CD4-positive, CD25-positive, alpha-beta regulatory T cell (primary cell): ENCODE measurements at regions not wholly inside any gene's neighbourhood (a gene's known extent, or its start where the extent isn't known, plus 50 kb on each side); places are given as distances from the start of the nearest gene placed in this dataset.

Experiments
- ATAC-seq, 2 donors: fragments of 150-1000 bp; cut with Tn5 transposase; one replicate each; pipeline ENCODE4 v1.10.0; 2021; ENCODE audit warnings: low read depth in 2 of 2, moderate number of reproducible peaks in 2 of 2, moderate library complexity in 1 of 2
- DNase-seq, 3 donors: peaks; one replicate each; pipeline versions ENCODE4 v3.0.0 to v3.0.0-alpha.2; 2012 to 2022; ENCODE audit warnings: mixed read lengths in 1 of 3
- H3K27ac ChIP-seq: one replicate; pipeline ENCODE4 v1.7.0; 2013; ENCODE audit warnings: mild to moderate bottlenecking, low read length; ENCODE audit not compliant: insufficient read depth, poor library complexity, severe bottlenecking
- H3K27me3 ChIP-seq: one replicate; pipeline ENCODE4 v1.7.0; 2013; ENCODE audit warnings: low read length; ENCODE audit not compliant: control insufficient read depth, insufficient read depth
- H3K36me3 ChIP-seq: one replicate; pipeline ENCODE4 v1.7.0; 2013; ENCODE audit warnings: mild to moderate bottlenecking, low read length, moderate library complexity; ENCODE audit not compliant: control insufficient read depth, insufficient read depth
- H3K4me1 ChIP-seq: 2 replicates; pipeline ENCODE4 v1.7.0; 2013; ENCODE audit warnings: mild to moderate bottlenecking, low read length; ENCODE audit not compliant: insufficient read depth, control insufficient read depth, poor library complexity, severe bottlenecking
- H3K4me3 ChIP-seq: one replicate; pipeline ENCODE4 v1.7.0; 2013; ENCODE audit warnings: low read depth, mild to moderate bottlenecking, low read length, moderate library complexity
- H3K9me3 ChIP-seq, 2 experiments: 1 replicate in 1 of 2; 2 replicates in 1 of 2; pipeline ENCODE4 v1.7.0; 2013; ENCODE audit warnings: low read length in 2 of 2, mild to moderate bottlenecking in 1 of 2, moderate library complexity in 1 of 2; ENCODE audit not compliant: control insufficient read depth in 2 of 2
- H3K27ac Mint-ChIP-seq, 3 donors: one replicate each; pipeline ENCODE4 v1.8.0; 2020 to 2022; ENCODE audit warnings: mild to moderate bottlenecking in 3 of 3, mixed read lengths in 3 of 3, moderate library complexity in 2 of 3
- H3K27me3 Mint-ChIP-seq: one replicate; pipeline ENCODE4 v1.8.0; 2022; ENCODE audit warnings: mild to moderate bottlenecking, mixed read lengths
- H3K36me3 Mint-ChIP-seq: one replicate; pipeline ENCODE4 v1.8.0; 2020; ENCODE audit warnings: mixed read lengths
- H3K4me1 Mint-ChIP-seq, 4 donors: one replicate each; pipeline ENCODE4 v1.8.0; 2020 to 2022; ENCODE audit warnings: mixed read lengths in 4 of 4, mild to moderate bottlenecking in 1 of 4
- H3K4me3 Mint-ChIP-seq, 4 donors: one replicate each; pipeline ENCODE4 v1.8.0; 2020 to 2022; ENCODE audit warnings: mild to moderate bottlenecking in 4 of 4, mixed read lengths in 4 of 4, moderate library complexity in 3 of 4
- H3K9me3 Mint-ChIP-seq, 7 donors: one replicate each; pipeline ENCODE4 v1.8.0; 2020 to 2022; ENCODE audit warnings: mixed read lengths in 7 of 7, mild to moderate bottlenecking in 3 of 7, moderate library complexity in 2 of 7

- H3K4me3 Mint-ChIP-seq: no peak overlapping the region
- DNase-seq (no peak), ATAC-seq (no peak)
- Histone ChIP-seq H3K27me3 (no peaks in the 10 kb centered on the region), H3K27ac (no peak overlapping the region), H3K9me3 (peaks cover 0 to 5% of the 10 kb centered on the region in 2 experiments), H3K36me3 (no peaks in the 10 kb centered on the region), H3K4me1 (peaks cover 11% of the 10 kb centered on the region), H3K4me3 (no peak overlapping the region)
- H3K27ac Mint-ChIP-seq: no peak overlapping the region
- no peaks in the 10 kb centered on the region for H3K27me3 Mint-ChIP-seq
- H3K36me3 Mint-ChIP-seq: no peaks in the 10 kb centered on the region
- H3K4me1 Mint-ChIP-seq: peaks cover 0 to 25% (median 7%) of the 10 kb centered on the region in 4 donors
- H3K9me3 Mint-ChIP-seq: peaks cover 0 to 3% (median 0%) of the 10 kb centered on the region in 7 donors
Observed at GRCh38 chr2:9790702-9791225, 52.5 kb upstream of the TAF1B start.

GRCh38 chr2:9791711-9792110 is 51.6 kb upstream of the TAF1B start:
- H3K9me3 ChIP-seq: peaks cover 0 to 5% of the 10 kb centered on the region in 2 experiments
- DNase-seq (no peak), ATAC-seq (no peak)
- H3K4me1 Mint-ChIP-seq: peaks cover 0 to 24% (median 7%) of the 10 kb centered on the region in 4 donors
- peak overlapping the region in 1 of 3 donors; percentile 12 for H3K27ac Mint-ChIP-seq
- H3K4me1 ChIP-seq: peaks cover 11% of the 10 kb centered on the region
- H3K4me3 ChIP-seq: no peak overlapping the region
- H3K36me3 Mint-ChIP-seq: no peaks in the 10 kb centered on the region
- H3K4me3 Mint-ChIP-seq: no peak overlapping the region
- H3K9me3 Mint-ChIP-seq: peaks cover 0 to 3% (median 0%) of the 10 kb centered on the region in 7 donors
- no peaks in the 10 kb centered on the region for H3K27me3 Mint-ChIP-seq
- no peaks in the 10 kb centered on the region for H3K36me3 ChIP-seq
- no peak overlapping the region for H3K27ac ChIP-seq
- no peaks in the 10 kb centered on the region for H3K27me3 ChIP-seq

GRCh38 chr2:9793156-9793917 is 49.9 kb upstream of the TAF1B start:
- H3K27me3 ChIP-seq: no peaks in the 10 kb centered on the region
- H3K27me3 Mint-ChIP-seq: no peaks in the 10 kb centered on the region
- no peak overlapping the region for H3K27ac ChIP-seq
- H3K4me1 Mint-ChIP-seq: peaks cover 0 to 15% (median 3%) of the 10 kb centered on the region in 4 donors
- H3K9me3 Mint-ChIP-seq: peaks cover 0 to 3% (median 0%) of the 10 kb centered on the region in 7 donors
- H3K36me3 ChIP-seq: no peaks in the 10 kb centered on the region
- H3K27ac Mint-ChIP-seq: peak overlapping the region in 1 of 3 donors; percentile 29
- H3K4me1 ChIP-seq: peaks cover 14% of the 10 kb centered on the region
- no peaks in the 10 kb centered on the region for H3K36me3 Mint-ChIP-seq
- ATAC-seq (no peak), DNase-seq (no peak)
- H3K4me3 ChIP-seq: no peak overlapping the region
- H3K9me3 ChIP-seq: peaks cover 0 to 2% of the 10 kb centered on the region in 2 experiments
- no peak overlapping the region for H3K4me3 Mint-ChIP-seq
